Ammon's horn (tissue), 1 donor: ENCODE measurements at regions not wholly inside any gene's neighbourhood (a gene's known extent, or its start where the extent isn't known, plus 50 kb on each side); places are given as distances from the start of the nearest gene placed in this dataset.
"Not testable (repeated sequence)": the region's sequence is repeated elsewhere in the genome, so short reads cannot be mapped to it uniquely, and the experiment has no call there.

Experiments used
- DNase-seq: peaks from one replicate; pipeline ENCODE4 v3.0.0-alpha.2; 2016; ENCODE audit warnings: low spot score

- peak; percentile 48 for DNase-seq
These were observed 166.3 kb upstream of the ADCY1 start for GRCh38 chr7:45407730-45408408.

DNA sequence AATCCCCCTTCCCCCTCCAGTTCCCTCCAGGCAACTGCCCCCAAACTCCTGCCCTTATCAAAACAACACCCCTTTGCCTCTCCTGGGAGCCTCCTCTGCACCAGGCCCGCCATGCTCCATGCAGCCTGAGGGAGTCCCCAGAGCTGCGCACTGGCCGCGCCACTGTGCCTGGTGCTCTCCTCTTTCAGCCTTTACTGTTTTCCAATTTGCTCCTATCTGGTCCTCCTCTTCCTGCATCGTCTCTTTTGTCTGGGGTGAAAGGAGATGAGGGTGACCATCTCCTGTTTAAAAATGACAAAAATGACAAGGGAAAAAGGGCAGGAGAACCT is 165.8 kb upstream of the ADCY1 start:
- no peak for DNase-seq

DNA sequence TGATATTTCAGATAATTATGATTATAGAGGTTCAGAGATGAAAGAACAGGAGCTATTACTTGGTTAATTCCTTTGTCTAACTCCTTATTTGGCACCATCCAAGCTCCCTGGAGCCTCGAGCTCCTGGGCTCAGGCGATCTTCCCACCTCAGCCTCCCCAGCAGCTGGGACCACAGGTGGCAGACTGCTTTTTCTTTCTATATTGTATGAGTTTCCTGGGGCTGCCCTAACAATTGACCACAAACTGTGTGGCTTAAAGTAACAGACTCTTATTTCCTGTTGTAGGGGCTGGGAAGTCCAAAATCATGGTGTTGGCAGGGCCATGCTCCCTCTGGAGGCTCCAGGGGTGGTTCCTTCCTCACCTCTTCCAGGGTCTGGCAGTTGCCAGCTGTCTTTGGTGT is 163.3 kb upstream of the ADCY1 start:
- DNase-seq: no peak

DNA sequence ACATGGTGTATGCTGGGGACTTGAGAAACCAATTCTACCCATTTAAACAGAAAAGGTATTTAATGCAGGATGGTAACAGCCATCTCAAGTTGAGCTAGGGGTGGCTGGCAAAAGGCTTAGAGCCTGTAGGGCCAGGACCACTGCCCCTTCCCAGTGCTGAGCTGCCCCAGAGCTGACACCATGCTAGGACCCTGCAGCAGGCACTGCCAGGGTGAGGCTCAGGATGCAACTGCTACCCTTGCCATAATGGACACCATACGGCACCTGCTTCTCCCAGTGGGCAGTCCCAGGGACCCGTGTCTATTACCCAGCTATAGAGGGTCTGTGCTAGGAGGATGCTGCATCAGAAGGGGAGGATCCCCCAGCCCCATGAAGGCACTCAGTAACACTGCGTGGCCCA is 160.7 kb upstream of the ADCY1 start:
- no peak for DNase-seq

DNA sequence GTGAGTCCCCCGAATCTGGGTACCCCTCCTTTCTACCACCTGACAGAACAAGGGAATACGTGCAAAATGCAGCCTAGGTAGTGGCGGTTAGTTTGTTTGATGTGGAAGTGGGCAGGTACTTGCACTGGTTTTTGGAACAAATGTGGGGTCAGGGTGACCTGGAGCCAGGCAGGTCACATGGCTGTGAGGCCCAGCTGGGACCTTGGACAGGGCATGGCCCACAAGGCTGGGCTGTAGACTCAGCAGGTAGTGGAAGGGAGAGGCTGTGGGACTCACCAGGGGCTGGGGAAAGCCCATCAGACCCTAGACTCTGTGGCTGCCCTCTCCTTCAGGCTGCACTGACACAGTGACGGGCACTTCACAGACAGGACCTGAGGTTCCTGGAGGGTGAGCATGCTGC is 159.9 kb upstream of the ADCY1 start:
- no peak for DNase-seq

DNA sequence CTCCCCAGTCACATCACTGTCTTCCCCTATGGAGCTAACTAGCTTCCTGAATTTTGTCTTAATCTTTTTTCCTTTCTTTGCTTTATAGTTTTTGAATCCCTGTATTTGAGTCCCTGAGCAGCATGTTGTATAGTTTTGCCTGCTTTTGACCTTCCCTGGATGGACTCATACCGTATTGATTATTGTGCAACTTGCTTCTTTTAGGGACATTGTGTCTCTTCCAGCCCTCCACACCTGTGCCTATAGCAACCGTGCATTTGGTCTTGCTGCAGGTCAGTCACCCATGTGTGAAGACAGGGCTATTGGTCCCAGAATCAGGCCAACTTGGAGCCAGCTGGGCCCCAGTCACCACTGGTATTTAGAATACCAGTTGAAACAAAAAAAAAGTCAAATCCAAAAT is 158.9 kb upstream of the ADCY1 start:
- DNase-seq: no peak

GRCh38 chr7:45416846-45417245 is 157.3 kb upstream of the ADCY1 start:
- DNase-seq: no peak

- DNase-seq: no peak
These were observed 156.9 kb upstream of the ADCY1 start for GRCh38 chr7:45417268-45417667.

- no peak for DNase-seq
These were observed 156.4 kb upstream of the ADCY1 start for GRCh38 chr7:45417735-45418134.

GRCh38 chr7:45420843-45421495 is 153.2 kb upstream of the ADCY1 start:
- DNase-seq: no peak

DNA sequence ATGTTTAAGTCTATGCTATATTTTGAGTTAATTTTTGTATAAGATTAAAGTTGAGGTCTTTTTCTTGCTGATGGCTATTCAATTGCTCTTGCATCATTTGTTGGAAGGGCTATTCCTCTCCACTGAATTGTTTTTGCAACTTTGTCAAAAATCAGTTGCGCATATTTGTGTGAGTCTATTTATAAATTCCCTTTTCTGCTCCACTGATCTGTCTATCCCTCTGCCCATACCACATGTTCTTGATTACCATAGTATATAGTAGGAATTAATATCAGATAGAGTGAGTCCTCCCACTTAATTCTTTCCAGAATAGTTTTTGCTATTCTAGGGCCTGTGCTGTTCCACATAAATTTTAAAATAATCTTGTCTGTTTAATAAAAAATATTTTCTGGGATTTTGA is 152.4 kb upstream of the ADCY1 start:
- DNase-seq: no peak

GRCh38 chr7:45430397-45430796 is 143.8 kb upstream of the ADCY1 start:
- DNase-seq: no peak

- no peak for DNase-seq
These were observed 139.9 kb upstream of the ADCY1 start for GRCh38 chr7:45434167-45434784.

GRCh38 chr7:45435131-45435530 is 139.0 kb upstream of the ADCY1 start:
- DNase-seq: no peak

DNA sequence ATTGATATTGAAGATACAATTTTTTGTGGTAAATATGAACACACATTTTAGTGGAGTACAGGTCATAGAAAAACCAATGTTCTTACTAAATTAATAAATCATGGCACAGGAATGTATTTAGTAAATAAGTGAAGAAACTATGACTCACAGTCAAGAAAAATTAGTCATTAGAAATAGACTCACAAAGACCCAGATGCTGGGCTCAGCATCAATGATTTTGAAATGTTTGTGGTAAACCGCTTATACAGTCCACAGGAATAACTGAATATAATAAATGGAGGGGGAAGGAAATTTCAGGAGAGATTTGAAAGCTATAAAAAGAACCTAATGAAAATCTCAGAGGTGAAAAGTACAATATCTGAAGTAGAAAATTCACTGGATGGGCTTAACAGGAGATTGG is 138.3 kb upstream of the ADCY1 start:
- no peak for DNase-seq

DNA sequence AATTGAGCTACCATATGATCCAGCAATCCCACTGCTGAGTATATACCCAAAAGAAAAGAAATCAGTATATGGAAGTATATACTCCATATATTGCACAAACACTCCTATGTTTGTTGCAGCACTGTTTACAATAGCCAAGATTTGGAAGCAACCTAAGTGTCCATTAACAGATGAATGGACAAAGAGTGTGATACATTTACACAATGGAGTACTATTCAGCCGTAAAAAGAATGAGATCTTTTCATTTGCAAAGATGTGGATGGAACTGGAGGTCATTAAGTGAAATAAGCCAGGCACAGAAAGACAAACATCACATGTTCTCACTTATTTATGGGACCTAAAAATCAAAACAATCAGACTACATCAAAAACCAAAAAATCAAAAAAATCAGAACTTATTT is 133.4 kb upstream of the ADCY1 start:
- not testable (repeated sequence) for DNase-seq

- DNase-seq: no peak
These were observed 130.9 kb upstream of the ADCY1 start for GRCh38 chr7:45443263-45443662.

DNA sequence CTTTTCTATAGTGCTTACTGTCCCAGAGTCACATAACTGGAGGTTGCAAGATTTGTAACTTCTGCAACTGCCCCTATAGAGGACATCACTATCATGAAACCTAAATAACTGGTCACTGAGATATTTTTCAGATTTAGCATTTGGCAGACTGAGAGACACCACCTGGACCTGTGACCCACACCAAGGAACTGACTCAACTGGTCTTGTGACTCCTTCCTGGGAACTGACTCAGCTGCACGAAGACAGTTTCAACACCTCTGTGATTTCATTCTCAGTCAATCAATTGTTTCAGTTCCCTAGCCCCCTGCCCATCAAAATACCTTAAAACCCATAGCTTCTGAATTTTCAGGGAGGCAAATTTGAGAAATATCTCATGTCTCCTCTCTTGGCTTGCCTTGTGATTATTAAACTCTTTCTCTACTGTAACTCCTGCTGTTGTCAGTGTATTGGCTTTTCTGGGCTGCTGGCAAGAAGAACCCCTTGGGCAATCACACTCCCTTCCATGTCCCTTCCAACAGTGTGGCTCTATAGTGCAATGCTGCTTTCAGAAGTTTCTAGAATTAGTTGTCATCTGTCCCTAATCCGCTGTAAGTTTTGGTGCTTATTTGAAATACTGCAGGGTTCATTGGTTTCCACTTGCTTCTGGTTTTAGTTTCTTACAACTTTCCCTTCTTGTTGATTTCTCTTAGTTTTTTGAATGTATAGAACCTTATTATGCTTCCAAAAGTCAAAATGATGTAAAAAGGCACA is 127.8 kb upstream of the ADCY1 start:
- no peak for DNase-seq

GRCh38 chr7:45447296-45447695 is 126.9 kb upstream of the ADCY1 start:
- no peak for DNase-seq

DNA sequence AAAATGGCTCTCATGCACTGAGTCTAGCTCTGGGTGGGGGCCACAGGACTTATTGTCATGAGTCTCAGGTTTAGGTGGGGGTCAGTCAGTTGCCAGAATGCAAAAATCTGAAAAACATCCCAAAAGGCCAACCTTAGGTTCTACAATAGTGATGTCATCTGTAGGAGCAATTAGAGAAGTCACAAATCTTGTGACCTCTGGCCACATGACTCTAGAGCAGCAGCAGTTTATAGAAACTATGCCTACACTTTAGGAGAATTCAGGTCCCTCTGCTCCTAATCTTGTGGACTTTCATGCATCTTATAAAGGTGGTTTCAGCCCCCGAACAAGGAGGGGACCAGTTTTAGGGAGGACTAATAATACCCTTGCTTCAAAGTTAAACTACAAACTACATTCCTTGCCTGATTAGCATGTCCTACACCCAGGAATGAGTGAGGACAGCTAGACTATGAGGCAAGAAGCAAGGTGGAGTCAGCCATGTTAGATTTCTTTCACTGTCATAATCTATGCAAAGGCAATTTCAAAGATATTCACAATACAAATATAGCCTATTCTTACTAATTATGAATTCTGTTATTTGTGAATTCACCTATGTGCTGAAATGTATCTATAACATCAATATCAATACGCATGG is 123.5 kb upstream of the ADCY1 start:
- DNase-seq: no peak

- no peak for DNase-seq
These were observed 122.7 kb upstream of the ADCY1 start for GRCh38 chr7:45451342-45452035.

DNA sequence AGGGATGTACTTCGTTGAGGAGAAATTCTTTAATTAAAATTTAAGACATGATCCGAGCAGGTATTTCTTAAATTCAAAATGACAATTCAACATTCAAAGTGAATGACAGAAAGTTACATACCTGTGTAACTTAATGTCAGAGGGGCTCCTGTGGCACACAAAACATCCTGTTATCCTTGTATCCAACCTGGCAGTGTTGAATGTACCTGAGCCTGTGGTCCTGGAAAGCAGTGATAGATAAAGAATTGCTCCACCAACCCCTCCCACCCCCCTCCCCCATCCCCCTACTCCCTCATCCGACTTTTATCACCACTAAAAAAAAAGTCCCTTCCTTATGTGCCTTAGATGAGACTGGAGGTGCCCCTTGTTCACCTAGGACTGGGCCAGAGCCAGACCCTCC is 119.4 kb upstream of the ADCY1 start:
- DNase-seq: no peak
